ENCODE measurements at regions not wholly inside any gene's neighbourhood (a gene's known extent, or its start where the extent isn't known, plus 50 kb on each side); places are given as distances from the start of the nearest gene placed in this dataset.

DNA sequence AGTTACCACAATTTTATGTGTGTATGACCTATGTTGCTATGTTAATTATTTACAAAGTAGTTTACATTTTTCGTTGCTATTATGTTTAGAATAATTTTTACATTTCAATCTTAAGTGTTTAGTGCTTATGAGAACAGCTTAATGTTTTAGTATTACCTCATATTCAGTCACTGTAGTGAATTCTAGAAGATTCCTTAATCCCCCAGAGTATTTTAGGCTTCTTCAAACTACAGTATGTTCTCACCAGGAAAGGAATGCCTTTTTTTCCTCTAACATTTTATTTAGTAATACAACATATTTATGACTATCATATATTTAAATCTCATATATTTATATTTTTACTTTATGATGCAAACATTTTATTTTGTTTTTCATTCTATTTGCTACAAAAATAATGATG, 612.1 kb upstream of the KLHL1 start:
- Histone ChIP-seq H3K4me3 (ENCODE audit: low read length) (no peak overlapping the region), H3K4me2 (ENCODE audit: low read length) (no peak overlapping the region), H3K9me3 (ENCODE audit: insufficient read depth, low read length) (no peaks in the 10 kb centered on the region), H3K4me1 (ENCODE audit: low read length) (no peaks in the 10 kb centered on the region), H4K20me1 (ENCODE audit: insufficient read depth, low read length) (no peaks in the 10 kb centered on the region), H3K27ac (ENCODE audit: low read length) (no peak overlapping the region), H3K27me3 (ENCODE audit: low read depth, low read length) (no peaks in the 10 kb centered on the region), H3K9ac (ENCODE audit: low read length) (no peak overlapping the region), H3K79me2 (ENCODE audit: low read length) (no peaks in the 10 kb centered on the region), H3K36me3 (replicated peaks; ENCODE audit: low read depth, low read length) (no peaks in the 10 kb centered on the region), H2AFZ (ENCODE audit: low read depth, low read length) (no peak overlapping the region)
- TF ChIP-seq, protein P1, sequence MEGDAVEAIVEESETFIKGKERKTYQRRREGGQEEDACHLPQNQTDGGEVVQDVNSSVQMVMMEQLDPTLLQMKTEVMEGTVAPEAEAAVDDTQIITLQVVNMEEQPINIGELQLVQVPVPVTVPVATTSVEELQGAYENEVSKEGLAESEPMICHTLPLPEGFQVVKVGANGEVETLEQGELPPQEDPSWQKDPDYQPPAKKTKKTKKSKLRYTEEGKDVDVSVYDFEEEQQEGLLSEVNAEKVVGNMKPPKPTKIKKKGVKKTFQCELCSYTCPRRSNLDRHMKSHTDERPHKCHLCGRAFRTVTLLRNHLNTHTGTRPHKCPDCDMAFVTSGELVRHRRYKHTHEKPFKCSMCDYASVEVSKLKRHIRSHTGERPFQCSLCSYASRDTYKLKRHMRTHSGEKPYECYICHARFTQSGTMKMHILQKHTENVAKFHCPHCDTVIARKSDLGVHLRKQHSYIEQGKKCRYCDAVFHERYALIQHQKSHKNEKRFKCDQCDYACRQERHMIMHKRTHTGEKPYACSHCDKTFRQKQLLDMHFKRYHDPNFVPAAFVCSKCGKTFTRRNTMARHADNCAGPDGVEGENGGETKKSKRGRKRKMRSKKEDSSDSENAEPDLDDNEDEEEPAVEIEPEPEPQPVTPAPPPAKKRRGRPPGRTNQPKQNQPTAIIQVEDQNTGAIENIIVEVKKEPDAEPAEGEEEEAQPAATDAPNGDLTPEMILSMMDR (IDR thresholded peaks at IDR 0.05; ENCODE audit: low read depth, low read length), result no peak
- TF ChIP-seq EZH2phosphoT487 (IDR thresholded peaks at IDR 0.05; ENCODE audit: low read depth), result no peak

DNA sequence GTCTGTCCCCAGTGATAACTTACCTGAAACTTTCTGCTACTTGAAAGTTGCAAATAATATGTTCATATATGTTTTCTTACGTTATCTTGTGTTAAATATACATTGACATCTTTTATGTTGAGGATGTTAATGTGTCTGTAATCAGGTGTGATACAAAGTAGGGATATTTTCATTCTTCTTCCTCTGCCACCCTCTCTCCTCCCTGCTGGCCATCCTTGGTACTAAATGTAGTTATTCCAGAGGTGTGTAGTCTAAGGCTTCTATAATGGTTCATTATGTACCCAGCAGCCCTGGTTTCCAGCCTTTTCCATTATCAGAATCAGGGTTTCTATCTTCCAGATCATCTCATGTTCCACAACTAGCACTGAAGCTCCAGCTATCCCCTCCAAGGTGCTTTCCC, 606.7 kb upstream of the KLHL1 start:
- no peak overlapping the region for H3K4me3 ChIP-seq (ENCODE audit: low read length)
- H2AFZ ChIP-seq (ENCODE audit: low read depth, low read length), result no peak overlapping the region
- no peaks in the 10 kb centered on the region for H3K36me3 ChIP-seq (replicated peaks; ENCODE audit: low read depth, low read length)
- TF ChIP-seq, protein P1 (IDR thresholded peaks at IDR 0.05; ENCODE audit: low read depth, low read length), result no peak
- TF ChIP-seq EZH2phosphoT487 (IDR thresholded peaks at IDR 0.05; ENCODE audit: low read depth), result no peak
- no peaks in the 10 kb centered on the region for H4K20me1 ChIP-seq (ENCODE audit: insufficient read depth, low read length)
- H3K9me3 ChIP-seq (ENCODE audit: insufficient read depth, low read length), result no peaks in the 10 kb centered on the region
- H3K4me1 ChIP-seq (ENCODE audit: low read length), result peaks cover 15% of the 10 kb centered on the region
- no peak overlapping the region for H3K9ac ChIP-seq (ENCODE audit: low read length)
- no peak overlapping the region for H3K4me2 ChIP-seq (ENCODE audit: low read length)
- H3K27me3 ChIP-seq (ENCODE audit: low read depth, low read length), result no peaks in the 10 kb centered on the region
- no peak overlapping the region for H3K27ac ChIP-seq (ENCODE audit: low read length)
- H3K79me2 ChIP-seq (ENCODE audit: low read length), result no peaks in the 10 kb centered on the region

DNA sequence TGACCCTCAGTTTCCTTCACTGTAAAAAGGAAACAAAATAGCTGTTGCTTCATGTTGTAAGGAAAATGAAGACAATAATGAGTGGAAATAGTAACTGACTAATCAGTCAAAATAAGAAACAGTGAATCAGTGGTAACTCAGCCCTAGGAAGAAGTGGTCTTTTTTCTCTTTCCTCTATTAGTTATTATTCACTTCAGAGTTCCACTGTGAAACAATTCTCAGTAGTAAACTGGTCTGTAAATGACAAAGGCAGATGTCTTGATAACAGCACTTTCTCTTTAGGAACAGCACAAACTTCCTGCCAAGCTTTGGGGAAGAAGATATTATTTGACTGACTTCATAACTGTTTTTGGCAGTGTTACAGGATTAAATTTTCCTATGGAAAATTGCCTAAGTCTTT, 600.5 kb upstream of the KLHL1 start:
- Histone ChIP-seq H3K79me2 (ENCODE audit: low read length) (no peaks in the 10 kb centered on the region), H3K4me2 (ENCODE audit: low read length) (no peak overlapping the region), H3K9me3 (ENCODE audit: insufficient read depth, low read length) (no peaks in the 10 kb centered on the region), H3K9ac (ENCODE audit: low read length) (no peak overlapping the region), H4K20me1 (ENCODE audit: insufficient read depth, low read length) (no peaks in the 10 kb centered on the region), H3K36me3 (replicated peaks; ENCODE audit: low read depth, low read length) (no peaks in the 10 kb centered on the region), H3K4me3 (ENCODE audit: low read length) (no peak overlapping the region), H3K27me3 (ENCODE audit: low read depth, low read length) (no peaks in the 10 kb centered on the region), H3K27ac (ENCODE audit: low read length) (no peak overlapping the region), H3K4me1 (ENCODE audit: low read length) (peaks cover 13% of the 10 kb centered on the region), H2AFZ (ENCODE audit: low read depth, low read length) (no peak overlapping the region)
- no peak for TF ChIP-seq EZH2phosphoT487 (IDR thresholded peaks at IDR 0.05; ENCODE audit: low read depth)
- TF ChIP-seq, protein P1 (IDR thresholded peaks at IDR 0.05; ENCODE audit: low read depth, low read length), result no peak

DNA sequence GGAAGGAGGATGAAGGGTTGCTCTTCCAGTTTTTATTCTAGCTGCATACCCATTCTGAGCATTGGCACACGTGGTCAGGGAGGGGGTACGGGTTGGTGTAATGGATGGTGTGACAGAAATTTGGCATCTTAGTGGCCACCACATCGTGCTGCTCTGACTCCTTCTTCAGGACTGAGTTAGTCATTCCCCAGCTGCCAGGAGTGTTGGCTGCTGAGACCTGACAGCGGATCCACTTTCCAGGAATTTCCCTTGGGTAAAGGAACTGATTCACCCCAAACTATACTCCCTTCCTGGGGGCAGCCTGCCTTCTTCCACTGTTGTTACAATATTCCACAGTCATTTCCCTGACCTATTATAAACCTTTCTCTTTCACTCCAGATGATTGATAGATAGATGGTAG, 595.5 kb upstream of the KLHL1 start:
- no peak overlapping the region for H3K4me2 ChIP-seq (ENCODE audit: low read length)

More for the DNA sequence above, 595.5 kb upstream of the KLHL1 start:
- no peak overlapping the region for H3K9ac ChIP-seq (ENCODE audit: low read length)
- no peaks in the 10 kb centered on the region for H3K4me1 ChIP-seq (ENCODE audit: low read length)
- no peaks in the 10 kb centered on the region for H3K9me3 ChIP-seq (ENCODE audit: insufficient read depth, low read length)
- no peak for TF ChIP-seq EZH2phosphoT487 (IDR thresholded peaks at IDR 0.05; ENCODE audit: low read depth)
- TF ChIP-seq, protein P1 (IDR thresholded peaks at IDR 0.05; ENCODE audit: low read depth, low read length), result no peak
- no peak overlapping the region for H3K4me3 ChIP-seq (ENCODE audit: low read length)
- H3K27ac ChIP-seq (ENCODE audit: low read length), result no peak overlapping the region
- no peaks in the 10 kb centered on the region for H3K27me3 ChIP-seq (ENCODE audit: low read depth, low read length)
- H4K20me1 ChIP-seq (ENCODE audit: insufficient read depth, low read length), result no peaks in the 10 kb centered on the region
- no peaks in the 10 kb centered on the region for H3K36me3 ChIP-seq (replicated peaks; ENCODE audit: low read depth, low read length)
- H2AFZ ChIP-seq (ENCODE audit: low read depth, low read length), result no peak overlapping the region
- H3K79me2 ChIP-seq (ENCODE audit: low read length), result no peaks in the 10 kb centered on the region

All from OCI-LY3 (cell line).